ENCODE measurements at regions not wholly inside any gene's neighbourhood (a gene's known extent, or its start where the extent isn't known, plus 50 kb on each side); places are given as distances from the start of the nearest gene placed in this dataset.
A peak's percentile ranks its signal among the peaks of the same experiment; 100 is the strongest.
"Not testable (repeated sequence)": the region's sequence is repeated elsewhere in the genome, so short reads cannot be mapped to it uniquely, and the experiment has no call there.

GRCh38 chr1:195866091-195866780, 742.0 kb downstream of the KCNT2 start:
- Mint-ChIP-seq H3K27ac (no peak overlapping the region), H3K4me3 (no peak overlapping the region), H3K27me3 (ENCODE audit: low read depth, poor library complexity) (no peaks in the 10 kb centered on the region), H3K9me3 (no peaks in the 10 kb centered on the region), H3K36me3 (ENCODE audit: low read depth) (no peaks in the 10 kb centered on the region), H3K4me1 (no peaks in the 10 kb centered on the region)
- no peak for DNase-seq
- TF ChIP-seq CTCF (IDR thresholded peaks at IDR 0.05), result no peak

GRCh38 chr1:195851804-195852203, 756.4 kb downstream of the KCNT2 start:
- no peak for TF ChIP-seq CTCF (IDR thresholded peaks at IDR 0.05)
- Mint-ChIP-seq H3K9me3 (no peaks in the 10 kb centered on the region), H3K4me1 (peaks cover 12% of the 10 kb centered on the region), H3K4me3 (no peak overlapping the region), H3K27ac (no peak overlapping the region), H3K36me3 (ENCODE audit: low read depth) (no peaks in the 10 kb centered on the region), H3K27me3 (ENCODE audit: low read depth, poor library complexity) (no peaks in the 10 kb centered on the region)
- no peak for DNase-seq

GRCh38 chr1:195851016-195851601, 757.1 kb downstream of the KCNT2 start:
- DNase-seq, result no peak
- no peaks in the 10 kb centered on the region for H3K9me3 Mint-ChIP-seq
- TF ChIP-seq CTCF (IDR thresholded peaks at IDR 0.05), result no peak

GRCh38 chr1:195849180-195849579, 759.1 kb downstream of the KCNT2 start:
- Mint-ChIP-seq H3K27me3 (ENCODE audit: low read depth, poor library complexity) (no peaks in the 10 kb centered on the region), H3K4me3 (no peak overlapping the region), H3K36me3 (ENCODE audit: low read depth) (no peaks in the 10 kb centered on the region), H3K9me3 (no peaks in the 10 kb centered on the region), H3K27ac (no peak overlapping the region), H3K4me1 (peaks cover 12% of the 10 kb centered on the region)
- TF ChIP-seq CTCF (IDR thresholded peaks at IDR 0.05), result no peak
- DNase-seq, result no peak

More at GRCh38 chr1:195851016-195851601, 757.1 kb downstream of the KCNT2 start:
- Mint-ChIP-seq H3K27ac (no peak overlapping the region), H3K27me3 (ENCODE audit: low read depth, poor library complexity) (no peaks in the 10 kb centered on the region), H3K36me3 (ENCODE audit: low read depth) (no peaks in the 10 kb centered on the region), H3K4me1 (peaks cover 12% of the 10 kb centered on the region), H3K4me3 (no peak overlapping the region)

GRCh38 chr1:195847957-195848875, 760.0 kb downstream of the KCNT2 start:
- DNase-seq, result peak; percentile 5
- H3K9me3 Mint-ChIP-seq; H3K36me3 Mint-ChIP-seq (ENCODE audit: low read depth); H3K27me3 Mint-ChIP-seq (ENCODE audit: low read depth, poor library complexity): not testable (repeated sequence)
- Mint-ChIP-seq H3K27ac (peak overlapping the region; percentile 17), H3K4me1 (peaks cover 12% of the 10 kb centered on the region), H3K4me3 (peak overlapping the region; percentile 80)

- Mint-ChIP-seq H3K4me3 (no peak overlapping the region), H3K36me3 (ENCODE audit: low read depth) (no peaks in the 10 kb centered on the region), H3K4me1 (no peaks in the 10 kb centered on the region), H3K27me3 (ENCODE audit: low read depth, poor library complexity) (no peaks in the 10 kb centered on the region), H3K9me3 (no peaks in the 10 kb centered on the region), H3K27ac (no peak overlapping the region)
- DNase-seq, result no peak
- TF ChIP-seq CTCF (IDR thresholded peaks at IDR 0.05), result no peak
Measured at GRCh38 chr1:195831789-195832188, 776.5 kb downstream of the KCNT2 start.
